GM12865 (cell line): ENCODE measurements at regions not wholly inside any gene's neighbourhood (a gene's known extent, or its start where the extent isn't known, plus 50 kb on each side); places are given as distances from the start of the nearest gene placed in this dataset.

ENCODE experiments used
- DNase-seq: peaks from one replicate; pipeline ENCODE4 v3.0.0; 2010; ENCODE audit warnings: low read depth
- H3K4me3 ChIP-seq: 2 replicates; pipeline ENCODE4 v1.5.1; 2011; ENCODE audit warnings: mild to moderate bottlenecking, low read depth, low read length, control low read depth
- CTCF ChIP-seq: IDR thresholded peaks from 2 replicates; pipeline ENCODE4 v1.5.1; 2011; ENCODE audit warnings: low read length, control low read depth, low read depth, inconsistent platforms; ENCODE audit not compliant: insufficient read depth; ENCODE audit errors: missing control alignments

DNA sequence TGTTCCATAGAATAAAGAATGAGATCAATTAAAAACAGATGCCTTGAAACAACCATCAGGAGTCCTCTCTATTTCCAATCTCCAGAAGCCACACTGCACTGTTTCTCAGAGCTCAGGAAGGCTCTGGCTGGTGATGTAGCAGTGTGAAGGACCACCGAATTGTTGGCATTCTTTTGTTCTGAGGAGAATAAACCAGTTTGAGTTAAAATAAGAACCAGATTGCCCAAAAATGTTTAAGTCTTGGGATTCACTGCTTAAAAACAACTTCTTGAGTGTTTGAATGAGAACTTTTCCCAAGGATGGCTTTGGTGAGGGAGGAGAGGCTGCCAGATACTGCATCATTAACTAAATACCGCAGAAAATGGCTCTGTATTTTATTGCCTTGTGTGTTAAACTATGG, 341.2 kb downstream of the C12orf75 start:
- no peak for TF ChIP-seq CTCF
- no peak for DNase-seq
- H3K4me3 ChIP-seq: no peak overlapping the region

DNA sequence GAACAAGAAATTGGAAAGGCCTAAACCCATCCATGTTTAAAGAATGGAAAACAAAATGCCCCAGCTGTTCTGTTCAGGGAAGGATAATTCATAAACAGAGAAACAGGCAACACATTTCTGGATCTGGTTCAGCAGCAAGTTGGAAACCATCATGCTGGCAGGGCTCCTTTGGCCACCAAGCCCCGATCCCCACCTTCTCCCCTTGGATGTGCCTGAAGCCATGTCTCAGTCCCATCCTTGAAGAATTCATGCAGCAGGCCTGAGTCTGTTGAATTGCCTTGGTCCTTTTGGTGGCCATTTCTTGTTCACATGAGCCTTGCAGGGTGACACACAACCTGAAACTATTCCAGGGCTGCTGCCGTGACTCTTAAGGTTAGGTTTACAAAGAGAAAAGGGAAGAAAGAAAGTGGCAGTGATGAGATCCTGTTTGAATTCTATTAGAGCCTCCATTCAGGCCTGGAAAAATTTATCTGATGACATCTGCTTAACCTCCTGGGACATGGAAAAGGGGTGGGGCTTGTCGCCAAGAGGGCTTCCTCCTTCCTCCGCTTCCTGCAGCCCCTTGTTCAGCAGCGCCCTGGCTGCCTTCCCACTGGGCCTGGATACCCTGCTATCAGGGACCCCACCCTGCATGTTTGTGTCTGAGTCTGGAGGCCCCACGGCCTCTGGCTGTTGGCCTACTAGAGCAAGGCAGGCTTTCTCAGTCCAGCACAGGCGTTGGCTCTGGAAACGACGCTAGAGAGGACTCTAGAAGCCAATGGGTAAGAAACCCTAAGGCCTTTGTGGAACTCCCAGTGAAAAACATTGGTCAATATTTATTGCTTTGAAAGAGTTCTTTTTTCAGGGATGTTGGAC, 341.9 kb downstream of the C12orf75 start:
- no peak for DNase-seq
- no peak for TF ChIP-seq CTCF
- H3K4me3 ChIP-seq: no peak overlapping the region

DNA sequence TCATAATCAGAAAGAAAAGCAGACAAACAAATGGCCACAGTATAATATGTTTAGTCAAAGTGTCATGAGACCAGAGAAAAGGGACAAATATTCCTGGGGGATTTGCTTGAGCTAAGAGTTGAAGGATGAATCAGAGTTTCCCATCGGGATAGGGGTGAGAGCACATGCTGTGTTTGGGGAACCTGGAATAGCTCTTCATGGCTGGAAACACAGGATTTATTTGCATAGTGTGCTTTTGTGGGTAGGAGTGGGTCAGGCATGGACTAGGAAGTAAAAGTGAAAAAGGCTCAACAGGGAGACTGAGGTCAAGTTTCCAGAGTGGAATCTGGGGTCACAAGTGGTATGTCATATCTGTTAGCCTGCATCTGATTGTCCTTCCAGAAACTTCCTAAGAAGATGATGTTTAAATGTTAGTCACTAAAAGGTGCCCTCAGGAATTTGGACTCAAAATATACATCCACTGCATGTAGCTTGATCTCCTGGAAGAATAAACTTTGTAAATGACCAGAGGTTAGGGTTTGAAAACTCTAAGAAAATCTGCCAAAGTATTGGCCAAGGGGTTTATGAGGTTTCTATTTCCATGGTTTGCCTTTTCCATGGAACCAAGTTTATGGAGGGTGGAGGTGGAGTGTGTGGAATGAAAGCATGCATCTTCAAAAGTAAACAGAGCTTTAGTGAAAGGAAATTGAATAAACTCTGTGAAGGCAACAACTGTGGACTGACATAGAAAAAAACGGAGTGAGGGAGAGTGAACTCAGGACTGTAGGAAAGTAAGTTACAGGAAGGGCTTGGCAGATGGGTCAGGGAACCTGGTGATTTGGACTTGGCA, 344.6 kb downstream of the C12orf75 start:
- no peak overlapping the region for H3K4me3 ChIP-seq

GRCh38 chr12:105676694-105677093, 346.2 kb downstream of the C12orf75 start:
- TF ChIP-seq CTCF: no peak
- no peak for DNase-seq
- no peak overlapping the region for H3K4me3 ChIP-seq

More for the DNA sequence above, 344.6 kb downstream of the C12orf75 start:
- DNase-seq: no peak
- TF ChIP-seq CTCF: no peak

GRCh38 chr12:105677672-105678071, 347.2 kb downstream of the C12orf75 start:
- H3K4me3 ChIP-seq: no peak overlapping the region
- no peak for DNase-seq
- TF ChIP-seq CTCF: no peak

GRCh38 chr12:105679982-105680381, 349.5 kb downstream of the C12orf75 start:
- no peak for DNase-seq
- no peak for TF ChIP-seq CTCF

More at GRCh38 chr12:105679982-105680381, 349.5 kb downstream of the C12orf75 start:
- no peak overlapping the region for H3K4me3 ChIP-seq
